Activated T-cell treated with anti-CD3 and anti-CD28 coated beads, Interleukin-2, amount 50 U/mL, for 4 hours (primary cell): ENCODE measurements at regions not wholly inside any gene's neighbourhood (a gene's known extent, or its start where the extent isn't known, plus 50 kb on each side); places are given as distances from the start of the nearest gene placed in this dataset.

Experiments
- ATAC-seq, 2 donors: fragments of 200-7000 bp; cut with Tn5 transposase; one replicate each; pipeline ENCODE4 v1.10.0; 2021
- DNase-seq: peaks from one replicate; pipeline ENCODE4 v3.0.0-alpha.2; 2020
- H3K27me3 Mint-ChIP-seq: one replicate; pipeline ENCODE4 v1.8.0; 2021; ENCODE audit warnings: low read depth, mixed read lengths
- H3K36me3 Mint-ChIP-seq: one replicate; pipeline ENCODE4 v1.8.0; 2022; ENCODE audit warnings: mixed read lengths; ENCODE audit not compliant: insufficient read depth
- H3K4me1 Mint-ChIP-seq: one replicate; pipeline ENCODE4 v1.8.0; 2021; ENCODE audit warnings: low read depth, mixed read lengths
- H3K4me3 Mint-ChIP-seq: one replicate; pipeline ENCODE4 v1.8.0; 2021; ENCODE audit warnings: mild to moderate bottlenecking, moderate library complexity, mixed read lengths
- H3K9me3 Mint-ChIP-seq: one replicate; pipeline ENCODE4 v1.8.0; 2021; ENCODE audit warnings: mixed read lengths

DNA sequence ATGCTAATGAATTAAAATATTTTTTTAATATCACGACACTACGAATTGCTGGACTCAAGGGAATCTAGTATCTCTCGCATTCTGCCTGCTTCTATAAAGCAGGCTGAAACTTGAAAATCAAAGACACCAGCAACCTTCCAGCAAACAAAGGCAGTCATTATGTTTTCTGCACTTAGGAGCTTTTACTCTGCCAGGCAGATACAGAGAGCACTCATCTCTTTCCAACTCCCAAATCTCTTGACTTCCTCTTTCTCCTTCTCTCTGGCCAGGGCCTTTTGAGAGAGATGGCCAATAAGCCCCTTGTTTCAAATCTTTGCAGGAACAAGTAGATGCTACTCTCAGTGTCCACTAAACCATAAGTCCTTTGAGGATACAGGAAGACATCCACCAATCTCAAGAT, 95.2 kb upstream of the KLF3 start:
- no peaks in the 10 kb centered on the region for H3K27me3 Mint-ChIP-seq
- DNase-seq (no peak), ATAC-seq (no peak)
- peaks cover 2% of the 10 kb centered on the region for H3K4me1 Mint-ChIP-seq
- no peaks in the 10 kb centered on the region for H3K9me3 Mint-ChIP-seq
- no peaks in the 10 kb centered on the region for H3K36me3 Mint-ChIP-seq
- H3K4me3 Mint-ChIP-seq, result no peak overlapping the region

GRCh38 chr4:38570647-38571276, 93.2 kb upstream of the KLF3 start:
- no peaks in the 10 kb centered on the region for H3K27me3 Mint-ChIP-seq
- no peaks in the 10 kb centered on the region for H3K9me3 Mint-ChIP-seq
- H3K4me1 Mint-ChIP-seq, result peaks cover 2% of the 10 kb centered on the region
- ATAC-seq (no peak), DNase-seq (no peak)
- no peak overlapping the region for H3K4me3 Mint-ChIP-seq
- no peaks in the 10 kb centered on the region for H3K36me3 Mint-ChIP-seq

GRCh38 chr4:38572793-38573192, 91.2 kb upstream of the KLF3 start:
- H3K9me3 Mint-ChIP-seq, result no peaks in the 10 kb centered on the region
- H3K27me3 Mint-ChIP-seq, result no peaks in the 10 kb centered on the region
- no peak overlapping the region for H3K4me3 Mint-ChIP-seq
- no peaks in the 10 kb centered on the region for H3K4me1 Mint-ChIP-seq
- DNase-seq, result no peak
- no peak for ATAC-seq
- no peaks in the 10 kb centered on the region for H3K36me3 Mint-ChIP-seq

GRCh38 chr4:38574559-38575333, 89.3 kb upstream of the KLF3 start:
- H3K27me3 Mint-ChIP-seq, result no peaks in the 10 kb centered on the region
- H3K9me3 Mint-ChIP-seq, result peaks cover 3% of the 10 kb centered on the region
- ATAC-seq, result no peak
- no peaks in the 10 kb centered on the region for H3K36me3 Mint-ChIP-seq
- no peak overlapping the region for H3K4me3 Mint-ChIP-seq
- DNase-seq, result no peak
- no peaks in the 10 kb centered on the region for H3K4me1 Mint-ChIP-seq

- H3K27me3 Mint-ChIP-seq, result no peaks in the 10 kb centered on the region
- H3K4me3 Mint-ChIP-seq, result no peak overlapping the region
- no peak for ATAC-seq
These were observed 87.2 kb upstream of the KLF3 start for GRCh38 chr4:38576767-38577166.

DNA sequence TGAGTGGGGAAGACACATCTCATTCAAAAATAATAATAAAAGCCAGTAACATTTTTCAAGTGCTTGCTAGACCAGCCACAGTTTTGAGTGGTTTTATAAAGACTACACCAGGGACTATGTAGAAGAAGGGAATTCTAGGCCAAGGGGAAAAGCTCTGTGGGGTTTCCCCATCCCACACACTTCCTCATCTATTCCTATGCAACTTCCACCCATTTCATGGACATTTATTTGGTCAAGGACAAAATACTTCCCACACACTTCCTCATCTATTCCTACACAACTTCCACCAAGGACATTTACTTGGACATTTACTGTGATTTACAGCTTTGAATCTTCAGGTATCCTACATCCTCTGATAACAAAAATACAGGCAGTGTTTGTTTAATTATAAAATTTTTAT, 86.5 kb upstream of the KLF3 start:
- peaks cover 4% of the 10 kb centered on the region for H3K4me1 Mint-ChIP-seq
- DNase-seq (no peak), ATAC-seq (no peak)
- peaks cover 3% of the 10 kb centered on the region for H3K9me3 Mint-ChIP-seq
- H3K4me3 Mint-ChIP-seq, result no peak overlapping the region
- no peaks in the 10 kb centered on the region for H3K27me3 Mint-ChIP-seq
- no peaks in the 10 kb centered on the region for H3K36me3 Mint-ChIP-seq

More at GRCh38 chr4:38576767-38577166, 87.2 kb upstream of the KLF3 start:
- Mint-ChIP-seq H3K36me3 (no peaks in the 10 kb centered on the region), H3K4me1 (peaks cover under 1% of the 10 kb centered on the region), H3K9me3 (peaks cover 3% of the 10 kb centered on the region)
- DNase-seq, result no peak

- Mint-ChIP-seq H3K4me3 (no peak overlapping the region), H3K36me3 (no peaks in the 10 kb centered on the region), H3K4me1 (peaks cover 13% of the 10 kb centered on the region), H3K9me3 (peaks cover 3% of the 10 kb centered on the region), H3K27me3 (peaks cover 2% of the 10 kb centered on the region)
- ATAC-seq (no peak), DNase-seq (no peak)
These were observed 82.4 kb upstream of the KLF3 start for GRCh38 chr4:38581426-38582106.

GRCh38 chr4:38582445-38582844, 81.6 kb upstream of the KLF3 start:
- no peak for ATAC-seq
- no peak overlapping the region for H3K4me3 Mint-ChIP-seq
- H3K27me3 Mint-ChIP-seq, result peaks cover 3% of the 10 kb centered on the region
- peaks cover 3% of the 10 kb centered on the region for H3K9me3 Mint-ChIP-seq
- H3K36me3 Mint-ChIP-seq, result no peaks in the 10 kb centered on the region
- DNase-seq, result no peak
- H3K4me1 Mint-ChIP-seq, result peaks cover 13% of the 10 kb centered on the region

DNA sequence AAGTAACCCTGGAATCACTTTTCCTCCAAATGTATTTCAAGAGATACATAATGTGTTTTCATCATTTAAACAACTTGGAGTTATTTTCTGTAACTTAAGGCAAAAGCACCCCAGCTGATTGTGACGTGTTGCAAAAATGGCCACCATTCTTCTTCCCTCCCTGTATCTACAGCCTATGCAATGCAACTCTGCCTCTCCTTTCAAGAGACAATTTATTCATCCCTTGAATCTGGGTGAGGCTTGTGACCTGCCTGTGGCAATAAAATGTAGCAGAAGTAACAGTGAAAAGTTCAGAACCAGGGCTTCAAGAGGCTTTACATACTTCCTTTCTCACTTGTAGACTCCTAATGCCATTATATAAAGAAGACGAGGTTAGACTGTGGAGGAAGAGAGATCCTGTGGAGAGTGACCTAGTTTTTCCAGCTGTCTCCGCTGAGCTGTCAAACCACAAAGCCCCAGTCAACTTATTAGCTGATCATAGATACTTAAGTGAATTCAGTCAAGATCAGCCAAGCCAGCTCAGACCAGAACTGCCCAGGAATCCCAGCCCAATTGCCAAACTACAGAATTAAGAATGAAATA, 81.0 kb upstream of the KLF3 start:
- no peaks in the 10 kb centered on the region for H3K36me3 Mint-ChIP-seq
- H3K4me3 Mint-ChIP-seq, result no peak overlapping the region
- ATAC-seq (peak; percentile 67 to 76), DNase-seq (no peak)
- peaks cover 3% of the 10 kb centered on the region for H3K9me3 Mint-ChIP-seq
- peaks cover 3% of the 10 kb centered on the region for H3K27me3 Mint-ChIP-seq
- H3K4me1 Mint-ChIP-seq, result peaks cover 13% of the 10 kb centered on the region

- Mint-ChIP-seq H3K27me3 (peaks cover 3% of the 10 kb centered on the region), H3K36me3 (no peaks in the 10 kb centered on the region), H3K4me1 (peaks cover 13% of the 10 kb centered on the region), H3K4me3 (no peak overlapping the region), H3K9me3 (peaks cover 5% of the 10 kb centered on the region)
- DNase-seq (no peak), ATAC-seq (no peak)
These were observed 78.1 kb upstream of the KLF3 start for GRCh38 chr4:38585871-38586270.

DNA sequence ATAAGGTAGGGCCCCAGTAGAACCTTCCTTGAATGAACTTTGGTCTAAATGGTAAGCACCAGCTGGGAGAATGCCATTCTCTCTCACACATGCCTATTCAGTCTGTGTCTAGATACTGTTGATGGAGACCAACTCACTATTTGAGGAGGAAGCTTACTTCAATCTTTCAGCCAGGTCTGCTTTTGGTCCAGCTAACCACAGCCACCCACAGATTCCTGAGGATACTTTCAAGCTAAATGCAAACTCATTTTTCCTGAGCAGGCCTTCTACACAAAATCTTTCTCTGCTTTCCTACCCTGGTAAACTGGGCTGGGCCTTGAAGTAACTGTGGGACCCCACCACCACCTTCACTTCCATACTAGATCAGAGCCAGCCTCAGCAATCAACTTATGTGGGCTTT, 76.9 kb upstream of the KLF3 start:
- ATAC-seq (no peak), DNase-seq (no peak)
- peaks cover 3% of the 10 kb centered on the region for H3K27me3 Mint-ChIP-seq
- H3K4me1 Mint-ChIP-seq, result peaks cover 11% of the 10 kb centered on the region
- no peak overlapping the region for H3K4me3 Mint-ChIP-seq
- no peaks in the 10 kb centered on the region for H3K36me3 Mint-ChIP-seq
- H3K9me3 Mint-ChIP-seq, result peaks cover 11% of the 10 kb centered on the region

DNA sequence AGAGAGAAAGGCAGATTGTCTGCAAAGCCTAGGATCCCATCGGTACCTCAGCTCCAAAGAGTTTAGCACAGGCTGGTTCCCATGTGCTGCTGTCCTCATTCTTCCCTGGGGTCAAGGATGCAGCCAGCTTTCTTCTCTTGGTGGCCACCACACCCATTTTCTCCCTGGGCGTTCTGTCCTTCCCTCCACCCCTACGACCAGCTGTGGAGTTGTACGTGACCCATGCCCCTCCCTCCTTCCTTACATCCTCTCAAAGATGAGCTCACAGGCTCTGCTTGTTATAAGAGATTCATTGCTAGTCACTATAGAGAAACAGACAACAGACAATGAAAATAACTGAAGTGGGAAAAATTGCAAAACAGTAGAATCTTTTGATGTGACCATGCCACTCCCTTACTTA, 74.0 kb upstream of the KLF3 start:
- no peaks in the 10 kb centered on the region for H3K36me3 Mint-ChIP-seq
- DNase-seq, result no peak
- H3K9me3 Mint-ChIP-seq, result peaks cover 11% of the 10 kb centered on the region
- H3K4me3 Mint-ChIP-seq, result no peak overlapping the region
- H3K4me1 Mint-ChIP-seq, result no peaks in the 10 kb centered on the region
- no peak for ATAC-seq
- peaks cover 3% of the 10 kb centered on the region for H3K27me3 Mint-ChIP-seq

DNA sequence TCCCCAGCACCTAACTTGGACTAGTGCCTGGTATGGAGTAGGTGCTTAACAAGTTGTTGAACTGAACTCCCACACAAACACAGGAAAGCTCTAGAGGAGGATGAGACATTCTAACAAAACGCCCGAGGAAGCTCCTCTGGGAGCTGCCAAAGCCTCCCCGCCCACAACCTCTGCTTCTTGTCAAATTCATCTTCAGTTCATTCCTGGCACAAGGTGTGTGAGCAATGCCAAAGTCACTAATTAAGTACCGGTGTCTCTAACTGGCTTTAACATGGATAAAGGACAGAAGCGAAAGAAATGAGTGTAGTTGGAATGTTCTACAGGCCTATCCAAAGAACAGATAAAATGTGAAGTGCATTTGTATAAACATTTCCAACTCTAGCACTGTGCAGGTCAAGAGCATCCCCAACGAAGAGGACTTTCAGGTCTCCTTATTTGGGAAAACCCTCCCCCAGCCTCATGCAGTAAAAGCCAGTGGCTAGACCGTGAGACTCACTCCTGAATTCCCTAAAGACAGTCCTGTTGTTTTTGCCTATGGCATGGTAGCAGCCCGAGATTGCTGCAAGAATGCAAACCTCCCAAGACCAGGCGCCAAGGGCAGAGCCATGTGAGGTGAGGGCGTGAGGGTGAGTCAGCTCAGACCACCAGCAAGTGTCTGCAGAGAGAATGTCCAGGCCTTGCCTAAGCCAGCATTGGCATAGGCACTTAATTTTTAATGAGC, 72.2 kb upstream of the KLF3 start:
- Mint-ChIP-seq H3K27me3 (no peaks in the 10 kb centered on the region), H3K9me3 (peaks cover 11% of the 10 kb centered on the region)

DNA sequence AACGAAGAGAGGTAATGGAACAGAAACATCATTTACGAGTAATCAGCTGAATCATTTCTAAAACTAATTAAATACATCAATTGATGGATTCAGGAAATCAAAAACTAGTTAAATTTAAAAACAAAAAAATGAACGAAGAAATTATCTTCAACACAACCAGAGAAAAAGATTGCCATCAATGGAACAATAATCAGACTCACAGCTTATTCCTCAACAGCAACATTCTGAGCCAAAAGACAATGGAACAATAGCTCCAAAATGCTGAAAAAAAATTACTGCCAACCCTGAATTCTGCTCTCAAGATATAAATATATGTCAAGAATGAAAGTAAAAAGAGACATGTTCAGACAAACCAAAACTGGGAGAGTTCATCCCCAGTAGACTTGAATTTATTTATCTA, 65.5 kb upstream of the KLF3 start:
- no peak overlapping the region for H3K4me3 Mint-ChIP-seq
- no peaks in the 10 kb centered on the region for H3K36me3 Mint-ChIP-seq
- H3K9me3 Mint-ChIP-seq, result no peaks in the 10 kb centered on the region
- H3K27me3 Mint-ChIP-seq, result no peaks in the 10 kb centered on the region
- ATAC-seq, result no peak
- DNase-seq, result no peak
- peaks cover 2% of the 10 kb centered on the region for H3K4me1 Mint-ChIP-seq

More for the DNA sequence above, 72.2 kb upstream of the KLF3 start:
- H3K4me1 Mint-ChIP-seq, result no peaks in the 10 kb centered on the region
- DNase-seq, result no peak
- no peak for ATAC-seq
- no peaks in the 10 kb centered on the region for H3K36me3 Mint-ChIP-seq
- no peak overlapping the region for H3K4me3 Mint-ChIP-seq
